Tibial nerve (tissue), 4 donors: ENCODE measurements at regions not wholly inside any gene's neighbourhood (a gene's known extent, or its start where the extent isn't known, plus 50 kb on each side); places are given as distances from the start of the nearest gene placed in this dataset.

Experiments
- DNase-seq, 2 donors: peaks; one replicate each; pipeline ENCODE4 v3.0.0-alpha.2; 2019; ENCODE audit warnings: low spot score in 2 of 2
- H3K27ac ChIP-seq, 4 donors: fragments of 200-600 bp; sonication (generic) in 3 of 4; one replicate each; pipeline ENCODE4 v1.5.1; 2017 to 2019; ENCODE audit warnings: mild to moderate bottlenecking in 1 of 4
- H3K27me3 ChIP-seq, 2 donors: fragments of 200-600 bp; sonication (generic) in 1 of 2; one replicate each; pipeline versions ENCODE4 v1.5.1 to v1.6.0; 2017 to 2019
- H3K36me3 ChIP-seq, 3 donors: fragments of 200-600 bp; sonication (generic); one replicate each; pipeline ENCODE4 v1.5.1; 2018 to 2019
- H3K4me1 ChIP-seq, 4 donors: fragments of 200-600 bp; sonication (generic) in 3 of 4; one replicate each; pipeline ENCODE4 v1.5.1; 2017 to 2019
- H3K4me3 ChIP-seq, 4 donors: fragments of 200-600 bp; sonication (generic) in 3 of 4; one replicate each; pipeline ENCODE4 v1.5.1; 2017 to 2019; ENCODE audit warnings: mild to moderate bottlenecking in 1 of 4, moderate library complexity in 1 of 4
- H3K9me3 ChIP-seq, 4 donors: fragments of 200-600 bp; sonication (generic) in 3 of 4; one replicate each; pipeline ENCODE4 v1.5.1; 2017 to 2019
- CTCF ChIP-seq, 5 experiments: fragments of 200-600 bp in 3 of 5; fragments of 450-650 bp in 2 of 5; sonication (generic) in 3 of 5; IDR thresholded peaks; one replicate each; pipeline ENCODE4 v1.5.1; 2016 to 2019; ENCODE audit warnings: antibody characterized with exemption in 5 of 5, mild to moderate bottlenecking in 3 of 5, moderate library complexity in 2 of 5
- EP300 ChIP-seq, 2 donors: sonication (generic); formaldehyde crosslinking; IDR thresholded peaks; one replicate each; pipeline ENCODE4 v1.6.1; 2017; ENCODE audit warnings: antibody characterized with exemption in 2 of 2, mild to moderate bottlenecking in 1 of 2
- POLR2A ChIP-seq, 2 donors: fragments of 450-650 bp; IDR thresholded peaks; one replicate each; pipeline ENCODE4 v1.6.1; 2017; ENCODE audit warnings: antibody characterized with exemption in 2 of 2, mild to moderate bottlenecking in 2 of 2, moderate library complexity in 2 of 2
- WGBS, 2 donors: methylation state at CpG; one replicate each; pipeline ENCODE4 v1.1.5; 2018; 5-methylcytosine and 5-hydroxymethylcytosine counted together

DNA sequence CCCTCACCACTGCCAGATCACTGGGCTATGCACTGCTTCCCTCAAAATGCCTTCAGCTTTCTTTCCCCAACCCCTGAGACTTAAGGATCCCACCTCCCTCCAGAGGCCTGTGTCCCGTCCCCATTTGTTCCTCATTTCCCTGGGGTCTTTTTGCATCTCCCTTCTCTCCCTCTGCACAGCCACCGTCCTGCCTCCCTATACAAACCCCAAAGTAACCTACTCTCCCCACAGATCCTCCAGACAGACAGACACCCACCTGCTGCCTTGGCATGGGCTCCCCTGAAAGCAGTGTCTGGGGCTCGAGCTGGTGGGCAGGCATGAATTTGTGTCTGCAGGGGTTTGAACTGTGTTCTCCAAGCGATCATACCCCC lies 69.4 kb upstream of the TNRC6C start:
- no peaks in the 10 kb centered on the region for H3K9me3 ChIP-seq
- 93 to 94% methylated on average over 4 of the region's 4 CpGs for WGBS, 2 donors
- TF ChIP-seq POLR2A (IDR thresholded peaks at IDR 0.05), result no peak
- TF ChIP-seq CTCF (IDR thresholded peaks at IDR 0.05), result no peak
- no peak for TF ChIP-seq EP300 (IDR thresholded peaks at IDR 0.05)
- H3K4me1 ChIP-seq, result peaks cover 0 to 21% (median 8%) of the 10 kb centered on the region in 4 donors
- no peak for DNase-seq
- no peaks in the 10 kb centered on the region for H3K27me3 ChIP-seq
- H3K4me3 ChIP-seq, result no peak overlapping the region
- no peak overlapping the region for H3K27ac ChIP-seq
- no peaks in the 10 kb centered on the region for H3K36me3 ChIP-seq

- WGBS, 2 donors, result 86% methylated on average over 27 of the region's 28 CpGs
- no peak for TF ChIP-seq EP300 (IDR thresholded peaks at IDR 0.05)
- no peak for TF ChIP-seq POLR2A (IDR thresholded peaks at IDR 0.05)
- TF ChIP-seq CTCF (IDR thresholded peaks at IDR 0.05), result no peak
- DNase-seq, result no peak
- Histone ChIP-seq H3K4me3 (no peak overlapping the region), H3K27me3 (no peaks in the 10 kb centered on the region), H3K27ac (no peak overlapping the region), H3K4me1 (peaks cover 0 to 21% (median 8%) of the 10 kb centered on the region in 4 donors), H3K36me3 (no peaks in the 10 kb centered on the region), H3K9me3 (no peaks in the 10 kb centered on the region)
Observed at GRCh38 chr17:77889866-77890760, 68.4 kb upstream of the TNRC6C start.

GRCh38 chr17:77890771-77891170 lies 67.7 kb upstream of the TNRC6C start:
- Histone ChIP-seq H3K27ac (no peak overlapping the region), H3K4me1 (peaks cover 0 to 21% (median 8%) of the 10 kb centered on the region in 4 donors), H3K36me3 (no peaks in the 10 kb centered on the region), H3K9me3 (no peaks in the 10 kb centered on the region), H3K27me3 (no peaks in the 10 kb centered on the region), H3K4me3 (no peak overlapping the region)
- no peak for TF ChIP-seq POLR2A (IDR thresholded peaks at IDR 0.05)
- TF ChIP-seq EP300 (IDR thresholded peaks at IDR 0.05), result no peak
- no peak for TF ChIP-seq CTCF (IDR thresholded peaks at IDR 0.05)
- 83 to 95% methylated on average over 3 of the region's 3 CpGs for WGBS, 2 donors
- no peak for DNase-seq

DNA sequence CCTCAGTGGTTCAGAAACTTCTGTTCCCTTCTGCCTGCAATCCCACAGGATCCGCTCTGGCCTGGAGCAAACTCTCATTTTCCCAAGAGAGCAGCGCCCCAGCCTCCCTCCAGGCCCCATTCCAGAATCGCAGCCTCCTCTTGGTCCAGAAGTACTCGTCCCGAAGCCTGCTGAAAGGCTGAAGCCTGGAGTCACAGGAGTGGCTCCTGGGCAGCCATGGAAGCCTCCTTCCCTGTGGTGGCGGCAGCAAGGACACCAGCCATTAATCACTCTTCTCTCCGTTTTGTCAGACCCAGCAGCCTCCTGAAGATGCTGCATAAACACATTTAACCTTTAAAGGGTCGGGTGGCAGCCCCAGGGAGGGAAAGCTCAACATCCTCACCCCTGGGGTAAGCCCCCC lies 66.9 kb upstream of the TNRC6C start:
- H3K27ac ChIP-seq, result no peak overlapping the region
- TF ChIP-seq EP300 (IDR thresholded peaks at IDR 0.05), result no peak
- TF ChIP-seq CTCF (IDR thresholded peaks at IDR 0.05), result no peak
- TF ChIP-seq POLR2A (IDR thresholded peaks at IDR 0.05), result no peak
- no peak overlapping the region for H3K4me3 ChIP-seq
- H3K36me3 ChIP-seq, result no peaks in the 10 kb centered on the region
- no peaks in the 10 kb centered on the region for H3K27me3 ChIP-seq
- no peak for DNase-seq
- no peaks in the 10 kb centered on the region for H3K9me3 ChIP-seq
- H3K4me1 ChIP-seq, result peaks cover 0 to 15% (median 5%) of the 10 kb centered on the region in 4 donors
- 73 to 76% methylated on average over 8 of the region's 8 CpGs for WGBS, 2 donors

DNA sequence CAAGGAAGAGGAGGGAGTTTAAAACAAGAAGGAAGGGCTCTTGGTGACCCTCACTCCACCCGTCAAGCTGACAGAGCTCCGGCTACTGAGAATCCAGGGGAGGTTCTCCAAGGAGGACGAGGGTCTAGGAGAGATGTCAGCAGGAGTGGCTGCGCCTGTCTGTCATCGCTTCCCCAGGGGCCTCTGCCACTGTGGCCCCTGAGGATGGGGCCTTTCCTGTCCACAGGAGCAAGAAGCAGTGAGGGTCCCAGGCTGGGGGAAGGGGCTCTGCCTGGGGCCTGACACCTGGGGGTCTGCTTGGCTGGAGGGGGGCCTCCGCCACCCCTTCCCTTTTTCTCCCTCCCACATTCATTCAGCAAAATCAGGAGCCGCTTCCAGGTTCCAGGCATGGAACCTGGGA lies 66.5 kb upstream of the TNRC6C start:
- Histone ChIP-seq H3K4me1 (peaks cover 0 to 11% (median 3%) of the 10 kb centered on the region in 4 donors), H3K36me3 (no peaks in the 10 kb centered on the region), H3K4me3 (no peak overlapping the region), H3K27ac (no peak overlapping the region), H3K27me3 (no peaks in the 10 kb centered on the region), H3K9me3 (no peaks in the 10 kb centered on the region)
- TF ChIP-seq EP300 (IDR thresholded peaks at IDR 0.05), result no peak
- TF ChIP-seq POLR2A (IDR thresholded peaks at IDR 0.05), result no peak
- no peak for TF ChIP-seq CTCF (IDR thresholded peaks at IDR 0.05)
- no peak for DNase-seq
- WGBS, 2 donors, result 84 to 91% methylated on average over 7 of the region's 7 CpGs
